Ovary (tissue), 3 donors: ENCODE measurements at regions not wholly inside any gene's neighbourhood (a gene's known extent, or its start where the extent isn't known, plus 50 kb on each side); places are given as distances from the start of the nearest gene placed in this dataset.

ENCODE experiments used
- POLR2A ChIP-seq: fragments of 450-650 bp; IDR thresholded peaks from one replicate; pipeline ENCODE4 v1.6.1; 2017; ENCODE audit warnings: antibody characterized with exemption, mild to moderate bottlenecking, moderate library complexity
- TF ChIP-seq, protein P1 (sequence below), 3 donors: fragments of 450-650 bp in 2 of 3; fragments of 200-600 bp in 1 of 3; IDR thresholded peaks; one replicate each; pipeline versions ENCODE4 v1.5.1 to v1.8.0; 2016 to 2022; ENCODE audit warnings: antibody characterized with exemption in 3 of 3, mild to moderate bottlenecking in 1 of 3
- donor health status: DM: no; HTN: no; CAD: no.

DNA sequence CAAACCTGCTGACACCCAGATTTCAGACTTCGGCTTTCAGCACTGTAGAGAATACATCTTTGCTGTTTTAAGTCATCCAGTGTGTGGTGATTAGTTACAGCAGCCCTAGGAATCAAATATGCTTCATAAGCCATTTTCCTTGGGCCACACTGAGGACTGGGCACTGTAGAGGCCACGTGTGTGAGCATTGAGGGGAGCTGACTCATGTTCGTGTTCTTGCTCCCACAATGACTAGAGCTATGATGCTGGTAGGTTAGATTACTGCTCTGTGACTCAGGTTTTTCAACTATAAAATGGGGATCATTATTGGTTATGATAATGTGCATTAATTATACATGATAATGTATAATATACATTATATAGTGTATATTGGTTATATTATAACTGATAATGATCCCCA lies 96.5 kb upstream of the PALM2AKAP2 start:
- TF ChIP-seq, protein P1, sequence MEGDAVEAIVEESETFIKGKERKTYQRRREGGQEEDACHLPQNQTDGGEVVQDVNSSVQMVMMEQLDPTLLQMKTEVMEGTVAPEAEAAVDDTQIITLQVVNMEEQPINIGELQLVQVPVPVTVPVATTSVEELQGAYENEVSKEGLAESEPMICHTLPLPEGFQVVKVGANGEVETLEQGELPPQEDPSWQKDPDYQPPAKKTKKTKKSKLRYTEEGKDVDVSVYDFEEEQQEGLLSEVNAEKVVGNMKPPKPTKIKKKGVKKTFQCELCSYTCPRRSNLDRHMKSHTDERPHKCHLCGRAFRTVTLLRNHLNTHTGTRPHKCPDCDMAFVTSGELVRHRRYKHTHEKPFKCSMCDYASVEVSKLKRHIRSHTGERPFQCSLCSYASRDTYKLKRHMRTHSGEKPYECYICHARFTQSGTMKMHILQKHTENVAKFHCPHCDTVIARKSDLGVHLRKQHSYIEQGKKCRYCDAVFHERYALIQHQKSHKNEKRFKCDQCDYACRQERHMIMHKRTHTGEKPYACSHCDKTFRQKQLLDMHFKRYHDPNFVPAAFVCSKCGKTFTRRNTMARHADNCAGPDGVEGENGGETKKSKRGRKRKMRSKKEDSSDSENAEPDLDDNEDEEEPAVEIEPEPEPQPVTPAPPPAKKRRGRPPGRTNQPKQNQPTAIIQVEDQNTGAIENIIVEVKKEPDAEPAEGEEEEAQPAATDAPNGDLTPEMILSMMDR (IDR thresholded peaks at IDR 0.05), result no peak
- TF ChIP-seq POLR2A, result no peak
